HG02763 (cell line): ENCODE measurements at regions not wholly inside any gene's neighbourhood (a gene's known extent, or its start where the extent isn't known, plus 50 kb on each side); places are given as distances from the start of the nearest gene placed in this dataset.

Experiments
- ATAC-seq: cut with Tn5 transposase; IDR thresholded peaks from one replicate; pipeline ENCODE4 v1.9.1; 2021; ENCODE audit warnings: mild to moderate bottlenecking, moderate library complexity; ENCODE audit not compliant: unreplicated experiment

GRCh38 chr3:94564247-94564646 lies 501.4 kb downstream of the NSUN3 start:
- no peak for ATAC-seq

- no peak for ATAC-seq
Measured at GRCh38 chr3:94568041-94568440, 505.2 kb downstream of the NSUN3 start.

- no peak for ATAC-seq
Measured at GRCh38 chr3:94573337-94573736, 510.5 kb downstream of the NSUN3 start.

- ATAC-seq = no peak
Measured at GRCh38 chr3:94587291-94587690, 524.4 kb downstream of the NSUN3 start.

- no peak for ATAC-seq
Measured at GRCh38 chr3:94593526-94594150, 530.8 kb downstream of the NSUN3 start.

- no peak for ATAC-seq
Measured at GRCh38 chr3:94596141-94596540, 533.3 kb downstream of the NSUN3 start.

- ATAC-seq = peak; percentile 48
Measured at GRCh38 chr3:94596887-94597566, 534.2 kb downstream of the NSUN3 start.

- ATAC-seq = no peak
Measured at GRCh38 chr3:94607778-94608177, 544.9 kb downstream of the NSUN3 start.

GRCh38 chr3:94609908-94610307 lies 547.0 kb downstream of the NSUN3 start:
- ATAC-seq = no peak

GRCh38 chr3:94611596-94611995 lies 548.7 kb downstream of the NSUN3 start:
- ATAC-seq = no peak

GRCh38 chr3:94612631-94613030 lies 549.8 kb downstream of the NSUN3 start:
- ATAC-seq = no peak

GRCh38 chr3:94614192-94614591 lies 551.3 kb downstream of the NSUN3 start:
- ATAC-seq = no peak

GRCh38 chr3:94615275-94616065 lies 552.6 kb downstream of the NSUN3 start:
- no peak for ATAC-seq

- no peak for ATAC-seq
Measured at GRCh38 chr3:94616833-94617232, 554.0 kb downstream of the NSUN3 start.

GRCh38 chr3:94617312-94617711 lies 554.5 kb downstream of the NSUN3 start:
- no peak for ATAC-seq

- no peak for ATAC-seq
Measured at GRCh38 chr3:94619643-94620042, 556.8 kb downstream of the NSUN3 start.

- ATAC-seq = no peak
Measured at GRCh38 chr3:94626573-94626972, 563.7 kb downstream of the NSUN3 start.

GRCh38 chr3:94627689-94628088 lies 564.8 kb downstream of the NSUN3 start:
- ATAC-seq = no peak

- ATAC-seq = no peak
Measured at GRCh38 chr3:94643400-94643799, 580.5 kb downstream of the NSUN3 start.

GRCh38 chr3:94645790-94646189 lies 582.9 kb downstream of the NSUN3 start:
- ATAC-seq = no peak

- ATAC-seq = no peak
Measured at GRCh38 chr3:94647131-94647530, 584.3 kb downstream of the NSUN3 start.
